Inflammatory macrophage treated with lipopolysaccharide for 4 hours (primary cell): ENCODE measurements at regions not wholly inside any gene's neighbourhood (a gene's known extent, or its start where the extent isn't known, plus 50 kb on each side); places are given as distances from the start of the nearest gene placed in this dataset.

Experiments used
- DNase-seq: peaks from one replicate; pipeline ENCODE4 v3.0.0-alpha.2; 2020

DNA sequence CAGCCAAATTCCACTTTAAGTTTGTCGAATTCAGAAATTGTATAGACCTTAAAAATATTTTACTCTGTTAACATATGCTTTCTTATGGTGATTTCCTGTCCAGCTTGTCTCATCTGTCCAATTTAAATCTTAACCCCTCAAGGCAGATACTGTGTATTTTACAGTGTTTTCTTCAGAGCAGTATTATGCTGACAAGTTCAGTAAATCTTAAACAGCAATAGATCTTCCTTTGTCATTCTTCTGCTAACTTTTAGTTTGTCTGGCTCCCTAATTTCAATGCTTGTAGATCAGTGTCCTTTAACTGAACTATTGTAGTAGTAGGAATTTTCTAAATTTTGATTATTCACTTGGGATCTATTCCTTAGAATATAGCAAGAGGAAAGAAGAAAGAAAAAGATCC, 52.8 kb upstream of the MEIS1 start:
- no peak for DNase-seq

DNA sequence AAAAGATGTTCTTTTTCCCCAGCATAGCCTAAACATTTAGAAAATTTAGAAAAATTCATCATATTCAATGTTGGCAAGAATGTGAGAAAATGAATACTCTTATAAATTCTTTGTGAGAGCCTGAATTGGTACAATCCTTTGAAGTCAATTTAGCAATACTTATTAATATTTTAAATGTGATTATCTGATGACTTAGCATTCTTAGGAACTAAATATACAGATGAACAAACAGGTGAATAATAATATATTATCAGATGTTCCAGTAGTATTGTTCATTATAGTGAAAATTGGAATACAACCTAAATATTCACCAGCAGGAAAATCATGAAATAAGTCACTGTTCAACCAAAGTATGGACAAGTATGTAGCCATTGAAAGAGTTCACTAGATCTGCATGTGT, 55.5 kb upstream of the MEIS1 start:
- DNase-seq = no peak

DNA sequence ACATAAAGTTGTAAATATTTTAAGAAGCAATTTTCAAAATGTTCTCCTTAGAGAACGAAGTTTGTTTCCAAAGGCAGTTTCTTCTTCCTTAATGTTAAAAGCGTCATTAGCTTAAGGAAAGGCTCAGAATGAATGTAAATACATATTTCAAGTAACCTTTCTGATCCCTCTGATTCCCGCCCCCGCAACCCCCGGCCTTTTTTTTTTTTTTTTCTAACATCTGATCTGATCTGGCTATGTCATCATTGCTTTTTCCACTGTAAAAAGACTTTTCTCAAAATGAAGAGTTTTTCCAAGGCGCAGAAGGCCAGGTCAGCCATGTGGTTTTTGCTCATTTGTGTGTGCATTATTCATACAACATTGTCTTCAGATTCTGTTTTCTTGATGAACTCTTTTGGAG, 57.1 kb upstream of the MEIS1 start:
- DNase-seq = no peak

GRCh38 chr2:66370824-66371223, 64.1 kb upstream of the MEIS1 start:
- no peak for DNase-seq

GRCh38 chr2:66366619-66367018, 68.3 kb upstream of the MEIS1 start:
- DNase-seq = no peak

- DNase-seq = no peak
Measured at GRCh38 chr2:66364495-66365333, 70.2 kb upstream of the MEIS1 start.

- DNase-seq = no peak
Measured at GRCh38 chr2:66362701-66363100, 72.2 kb upstream of the MEIS1 start.

- no peak for DNase-seq
Measured at GRCh38 chr2:66346231-66346664, 88.7 kb upstream of the MEIS1 start.

DNA sequence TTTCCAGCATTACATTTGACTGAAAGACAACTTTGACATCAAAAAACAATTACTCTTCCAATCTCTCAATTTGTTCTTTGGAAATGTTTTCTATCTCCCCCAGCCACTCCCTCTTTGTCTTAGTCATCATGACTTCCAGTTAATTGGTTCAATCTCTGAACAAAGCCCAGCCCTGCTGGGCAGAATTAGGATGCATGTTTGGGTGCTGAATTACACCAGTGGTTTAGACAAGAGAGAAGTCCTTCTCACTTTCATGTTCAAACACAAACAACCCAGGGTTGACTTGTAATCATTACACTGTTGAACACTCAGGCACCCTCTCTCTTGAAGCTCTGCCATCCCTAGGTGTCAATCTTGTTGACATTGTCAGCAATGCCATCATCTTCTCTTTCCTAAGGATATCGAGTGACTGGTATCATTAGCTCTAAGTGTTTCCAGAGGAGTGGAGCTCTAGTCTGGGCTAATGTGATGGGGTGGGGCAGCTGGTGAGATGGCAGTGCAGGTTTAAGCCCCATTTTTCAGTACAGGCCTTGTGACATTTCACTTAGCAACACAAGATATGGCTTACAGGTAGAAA, 90.8 kb upstream of the MEIS1 start:
- no peak for DNase-seq

DNA sequence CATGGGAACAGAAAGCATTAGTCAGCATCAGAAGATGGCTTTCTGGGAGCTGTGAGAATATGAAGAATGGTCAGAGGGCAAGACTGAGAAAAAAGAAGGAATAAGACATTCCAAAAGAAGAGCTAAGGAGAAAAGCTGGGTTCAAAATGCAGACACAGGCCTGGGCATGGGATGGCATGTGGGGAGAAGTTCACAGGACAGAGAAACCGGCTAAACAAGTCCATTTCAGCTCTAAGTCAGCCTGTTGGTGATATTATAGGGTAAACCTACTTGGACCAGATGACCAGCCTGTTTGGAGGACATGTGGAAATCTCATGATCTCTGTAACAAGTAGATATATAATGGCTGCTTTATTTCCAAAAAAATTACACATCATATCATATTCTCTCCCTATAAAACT, 91.7 kb upstream of the MEIS1 start:
- no peak for DNase-seq

- DNase-seq = no peak
Measured at GRCh38 chr2:66340521-66340920, 94.4 kb upstream of the MEIS1 start.

- DNase-seq = no peak
Measured at GRCh38 chr2:66334237-66335029, 100.5 kb upstream of the MEIS1 start.

GRCh38 chr2:66331176-66331575, 103.7 kb upstream of the MEIS1 start:
- DNase-seq = no peak

- no peak for DNase-seq
Measured at GRCh38 chr2:66329081-66329605, 105.8 kb upstream of the MEIS1 start.

- no peak for DNase-seq
Measured at GRCh38 chr2:66327066-66327740, 107.7 kb upstream of the MEIS1 start.

DNA sequence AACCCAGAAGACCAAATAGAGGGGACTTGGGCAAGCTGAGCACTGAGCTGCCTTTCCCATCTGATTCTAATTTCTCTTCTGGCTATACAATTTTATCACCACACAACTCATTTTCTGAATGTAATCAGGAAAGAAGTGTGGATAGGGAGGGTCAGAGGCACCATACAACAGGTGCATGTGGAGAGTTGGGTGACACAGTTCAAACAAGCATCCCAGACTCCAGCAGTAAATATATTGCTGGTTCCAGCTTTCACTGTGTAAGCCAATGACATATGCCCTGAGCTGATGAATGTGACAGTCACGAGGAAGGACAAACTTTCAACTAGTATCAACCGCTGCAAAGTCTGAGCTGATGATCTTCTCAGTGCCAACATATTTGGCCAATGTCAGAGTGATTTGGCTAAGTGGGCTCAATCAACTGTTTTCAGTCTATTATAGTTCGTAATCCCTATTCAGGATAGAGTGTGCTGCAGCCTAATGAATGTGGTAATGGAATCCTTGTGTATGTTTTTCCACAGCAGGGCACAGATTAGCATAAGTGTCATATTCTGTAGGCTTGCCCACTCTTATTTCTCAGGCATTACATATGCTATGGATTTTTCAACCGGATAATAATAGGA, 109.9 kb upstream of the MEIS1 start:
- DNase-seq = no peak

DNA sequence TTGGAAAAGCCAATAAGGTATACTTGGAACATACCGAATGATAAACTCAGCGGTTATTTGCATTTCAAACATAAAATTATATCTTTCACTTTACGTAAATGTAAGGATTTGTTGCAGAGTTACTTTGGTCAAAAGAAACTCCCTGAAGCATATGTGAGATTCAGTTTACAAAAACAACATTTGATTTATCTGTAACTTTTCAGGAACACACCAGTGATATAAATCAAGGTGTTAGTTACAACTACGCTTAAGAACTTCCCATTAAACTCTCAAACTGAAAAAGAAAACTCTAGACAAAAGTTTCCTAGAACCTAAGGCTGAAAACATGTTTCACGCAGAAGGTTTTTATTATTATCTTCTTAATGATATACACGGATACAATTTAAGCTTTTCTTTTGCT, 110.6 kb upstream of the MEIS1 start:
- no peak for DNase-seq

GRCh38 chr2:66323406-66323805, 111.5 kb upstream of the MEIS1 start:
- no peak for DNase-seq

GRCh38 chr2:66322506-66323260, 112.2 kb upstream of the MEIS1 start:
- DNase-seq = no peak

GRCh38 chr2:66318009-66318561, 116.8 kb upstream of the MEIS1 start:
- no peak for DNase-seq

DNA sequence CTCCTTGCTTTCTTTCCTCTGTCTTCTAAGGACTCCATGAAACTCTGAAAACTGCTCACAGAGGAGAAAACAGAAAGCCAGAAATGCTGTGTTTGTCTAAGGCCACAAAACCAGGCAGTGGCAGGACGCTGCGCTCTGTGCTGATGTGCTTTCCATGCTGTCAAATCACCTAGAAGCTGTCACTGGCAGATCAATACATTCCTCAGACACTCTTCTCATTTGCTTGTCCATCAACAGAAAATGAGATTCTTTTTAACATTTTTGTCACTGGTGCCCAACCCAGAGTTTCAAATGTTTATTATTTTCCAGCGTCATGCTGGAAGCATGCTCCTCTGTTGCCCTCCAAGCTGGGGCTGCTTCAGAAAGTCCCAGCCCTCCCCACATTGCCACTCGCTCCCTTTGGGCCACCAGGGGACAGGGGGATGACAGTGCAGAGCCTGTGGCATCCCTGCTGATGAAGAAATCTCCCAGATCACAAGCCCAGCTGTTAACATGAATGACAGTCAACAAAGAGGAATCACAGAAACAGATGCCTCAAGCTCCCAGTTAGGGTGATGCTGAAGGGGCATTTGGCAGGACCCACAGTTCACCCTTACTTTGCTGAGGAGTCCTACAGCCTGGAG, 117.5 kb upstream of the MEIS1 start:
- no peak for DNase-seq
